Tongue (tissue), 1 donor: ENCODE measurements at regions not wholly inside any gene's neighbourhood (a gene's known extent, or its start where the extent isn't known, plus 50 kb on each side); places are given as distances from the start of the nearest gene placed in this dataset.
"Not testable (repeated sequence)": the region's sequence is repeated elsewhere in the genome, so short reads cannot be mapped to it uniquely, and the experiment has no call there.

Experiments used
- DNase-seq: peaks from one replicate; pipeline ENCODE4 v3.0.0-alpha.2; 2015

GRCh38 chr10:131818510-131819234, 82.1 kb upstream of the PPP2R2D start:
- DNase-seq = no peak

- no peak for DNase-seq
Observed at GRCh38 chr10:131819241-131820072, 81.4 kb upstream of the PPP2R2D start.

- no peak for DNase-seq
Observed at GRCh38 chr10:131820626-131821025, 80.2 kb upstream of the PPP2R2D start.

DNA sequence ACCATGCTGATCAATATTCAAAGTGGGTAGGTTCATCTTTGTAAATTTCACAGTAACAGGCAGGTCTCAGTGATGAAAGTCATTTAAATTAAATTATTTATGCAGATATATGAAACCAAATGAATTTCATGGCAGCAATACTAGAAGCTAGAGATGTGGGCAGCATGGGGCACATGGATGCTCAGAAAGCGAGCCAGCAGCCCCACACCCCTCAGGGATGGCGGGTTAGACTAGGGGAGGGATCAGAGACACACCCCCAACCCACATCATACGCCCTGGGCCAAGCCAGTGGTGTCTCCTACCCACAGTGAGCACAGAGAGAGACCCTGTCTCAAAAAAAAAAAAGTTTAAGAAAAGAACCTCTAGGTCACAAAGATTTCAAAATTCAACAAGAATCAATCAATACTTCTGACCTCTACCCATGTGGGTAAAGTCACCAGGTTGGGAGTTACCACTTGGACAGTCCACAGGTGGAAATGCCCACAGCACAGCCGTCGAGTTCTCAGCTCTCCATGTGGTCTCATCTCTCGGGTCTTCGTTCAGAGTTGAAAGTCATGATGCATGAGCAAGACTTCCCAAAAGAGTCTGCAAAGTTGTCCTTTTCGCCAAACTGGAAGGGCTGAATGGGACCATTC, 79.3 kb upstream of the PPP2R2D start:
- no peak for DNase-seq

DNA sequence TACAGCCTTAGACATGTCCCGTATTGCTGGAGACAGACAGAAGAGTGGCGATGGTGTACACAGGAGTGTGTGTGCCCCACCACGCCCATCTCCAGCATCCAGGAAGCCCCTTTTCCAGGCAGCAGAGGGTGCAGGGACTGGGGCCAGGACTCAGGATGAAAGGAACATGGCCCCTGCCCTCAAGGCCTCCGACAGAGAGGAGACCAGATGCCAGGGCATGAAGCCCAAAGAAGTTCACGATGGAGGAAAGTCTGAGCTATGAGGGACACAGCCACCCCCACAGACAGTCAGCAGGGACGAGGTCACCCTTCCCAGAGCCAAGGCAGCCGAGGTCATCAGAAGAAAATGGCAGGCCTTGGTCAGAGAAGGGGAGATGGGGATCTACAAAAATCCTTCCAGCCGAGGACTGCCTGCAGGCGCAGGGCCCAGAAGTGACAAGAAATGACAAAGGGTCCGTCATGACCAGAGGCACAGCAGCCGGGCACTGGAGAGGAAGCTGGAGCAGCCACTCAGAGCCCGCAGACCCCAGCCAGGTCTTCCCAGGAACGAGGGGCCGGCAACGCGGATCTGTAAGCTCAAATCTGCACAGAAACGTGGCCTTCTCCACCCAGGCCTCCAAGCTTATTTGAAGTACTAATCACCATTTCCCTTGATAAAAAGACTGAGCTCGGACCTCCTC, 78.7 kb upstream of the PPP2R2D start:
- DNase-seq = no peak

- no peak for DNase-seq
Observed at GRCh38 chr10:131822692-131823245, 78.0 kb upstream of the PPP2R2D start.

GRCh38 chr10:131823601-131824099, 77.2 kb upstream of the PPP2R2D start:
- DNase-seq = not testable (repeated sequence)

DNA sequence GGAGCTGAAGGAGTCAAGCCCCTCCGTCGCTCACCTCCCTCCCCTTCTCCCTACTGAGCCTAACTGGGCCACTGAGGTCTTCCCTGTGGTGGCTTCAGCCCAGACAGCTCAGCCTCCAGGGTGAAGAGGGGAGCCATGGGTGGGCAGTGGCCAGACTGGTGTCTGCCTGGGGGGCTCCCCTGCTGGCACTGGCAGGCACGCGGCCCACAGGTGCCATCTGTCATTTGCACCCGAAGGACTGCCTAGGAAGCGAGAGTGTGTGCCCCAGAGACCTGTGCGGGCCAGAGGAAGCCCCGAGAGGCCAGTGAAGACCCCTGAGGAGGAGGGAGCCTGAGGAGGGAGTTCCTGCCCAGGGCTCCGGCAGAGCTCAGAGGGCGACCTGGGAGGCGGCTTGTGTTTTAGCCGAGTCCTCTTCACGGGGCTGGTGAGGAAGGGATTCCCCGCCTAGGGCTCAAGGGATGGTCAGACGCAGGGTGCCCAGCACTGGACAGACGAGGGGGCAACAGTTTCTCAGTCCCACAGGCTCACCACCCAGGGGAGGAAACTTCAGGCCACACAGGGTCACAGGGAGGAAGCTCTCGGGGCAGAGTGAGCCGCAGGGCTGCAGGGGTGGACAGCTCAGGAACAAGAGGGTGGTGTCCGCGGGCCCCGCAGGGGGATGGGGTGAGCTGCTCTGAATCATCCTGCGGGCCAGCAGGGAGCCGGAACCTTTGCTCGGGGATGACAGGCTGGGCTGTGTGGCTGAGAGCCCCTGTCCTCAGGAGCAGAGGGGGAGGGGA, 76.2 kb upstream of the PPP2R2D start:
- DNase-seq = no peak

- peak; percentile 39 for DNase-seq
Observed at GRCh38 chr10:131825150-131825848, 75.5 kb upstream of the PPP2R2D start.

GRCh38 chr10:131825960-131826650, 74.7 kb upstream of the PPP2R2D start:
- no peak for DNase-seq

DNA sequence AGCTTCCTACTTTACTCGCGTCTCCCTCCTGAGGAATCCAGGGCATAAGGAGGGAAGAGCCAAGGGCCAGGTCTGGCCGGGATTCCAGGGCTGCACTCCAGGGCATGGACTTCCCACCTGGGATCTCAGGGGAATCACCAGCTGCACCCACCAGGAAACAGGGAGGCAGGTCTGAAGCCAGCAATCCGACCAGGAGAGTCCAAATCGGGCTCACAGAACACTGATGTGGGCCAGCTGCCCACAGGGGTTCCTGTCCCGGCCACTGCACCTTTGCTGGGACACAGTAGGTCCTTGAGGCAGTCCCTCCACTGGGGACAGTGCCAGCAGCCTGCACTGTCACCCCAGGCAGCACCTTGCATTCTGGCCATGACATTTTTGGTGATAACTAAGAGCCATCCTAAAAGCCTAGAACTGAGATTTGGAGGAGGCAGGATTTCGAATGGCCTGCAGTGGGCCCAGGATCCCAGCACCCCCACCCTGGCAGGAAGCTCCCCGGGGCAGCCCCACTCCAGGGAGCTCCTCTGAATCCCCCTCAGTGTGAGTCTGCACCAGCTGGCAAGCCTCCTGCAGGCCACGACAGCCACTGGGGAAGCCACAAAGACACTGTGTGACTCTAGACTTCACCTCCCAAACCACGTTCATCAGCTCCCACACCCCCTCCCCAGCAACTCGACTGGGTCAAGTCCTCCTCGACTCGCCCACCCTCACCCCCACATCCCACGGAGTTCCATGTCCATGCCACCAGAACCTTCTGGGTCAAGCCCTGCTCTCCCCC, 71.5 kb upstream of the PPP2R2D start:
- no peak for DNase-seq

GRCh38 chr10:131830446-131831130, 70.2 kb upstream of the PPP2R2D start:
- DNase-seq = no peak

DNA sequence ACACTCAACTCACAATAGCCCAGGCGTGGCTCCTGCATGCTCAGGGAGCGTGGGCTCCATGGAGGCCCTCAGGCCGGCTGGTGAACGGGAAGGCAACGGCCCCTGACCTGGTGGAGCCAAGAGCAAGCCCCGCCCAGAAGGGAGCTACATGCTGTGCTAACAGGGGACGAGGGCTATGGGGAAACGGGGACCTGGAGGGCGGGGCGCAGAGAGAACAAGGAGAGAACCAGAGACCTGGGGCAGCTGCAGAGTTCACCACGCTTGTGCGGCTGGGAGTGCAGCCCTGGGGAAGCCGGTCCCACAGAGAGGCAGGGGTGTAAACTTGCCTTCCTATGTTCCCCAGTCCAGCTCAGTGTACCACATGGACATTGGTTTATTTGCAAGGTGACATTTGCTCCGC, 69.2 kb upstream of the PPP2R2D start:
- DNase-seq = no peak

DNA sequence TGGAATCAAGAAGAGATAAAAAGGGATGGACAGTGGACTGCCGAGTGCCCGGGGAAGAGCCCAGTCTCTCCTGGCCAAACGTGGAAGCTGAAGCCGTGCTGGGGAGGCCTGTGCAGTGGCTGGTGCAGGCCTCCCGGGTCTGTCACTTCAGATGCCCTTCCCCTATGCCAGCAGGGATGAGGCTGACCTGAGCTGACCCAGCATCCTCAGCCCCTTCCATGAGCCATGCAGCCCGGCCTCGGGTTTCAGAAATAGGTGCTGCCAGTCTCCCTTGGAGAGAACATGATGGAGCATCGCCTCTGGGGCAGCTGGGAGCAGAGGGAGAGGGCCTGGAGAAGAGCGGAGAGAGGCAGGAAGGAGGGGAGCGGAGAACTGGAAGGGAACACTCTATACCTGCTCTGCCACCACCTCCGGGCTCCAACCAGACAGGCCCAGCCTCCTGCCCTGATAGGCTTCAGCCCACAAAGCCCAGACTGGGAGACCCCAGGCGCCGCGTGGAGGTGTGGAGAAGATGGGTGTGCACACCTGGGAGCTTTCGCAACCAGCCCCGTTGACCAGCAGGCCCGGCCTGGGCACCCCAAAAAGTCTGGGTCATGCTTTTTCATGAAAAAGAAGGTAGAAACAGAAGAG, 68.6 kb upstream of the PPP2R2D start:
- no peak for DNase-seq

DNA sequence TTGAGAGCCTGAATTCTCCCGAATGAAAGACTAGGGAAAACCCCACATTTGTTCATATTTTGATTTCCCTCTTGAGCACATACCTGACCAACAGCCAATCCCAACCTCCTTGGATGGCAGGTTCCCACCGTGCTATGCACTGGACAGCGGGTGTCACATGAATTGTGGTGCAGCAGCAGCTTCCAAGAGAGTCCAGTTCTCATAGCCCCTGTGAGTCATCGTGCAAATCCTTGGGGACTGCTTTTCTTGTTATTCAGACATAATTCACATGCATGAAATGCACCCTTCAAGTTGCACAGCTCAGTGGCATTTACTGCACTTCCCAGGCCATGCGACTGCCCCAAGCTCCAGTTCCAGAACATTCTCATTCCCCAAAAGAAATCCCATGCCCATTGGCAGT, 67.8 kb upstream of the PPP2R2D start:
- DNase-seq = no peak

GRCh38 chr10:131833446-131834080, 67.2 kb upstream of the PPP2R2D start:
- no peak for DNase-seq

- no peak for DNase-seq
Observed at GRCh38 chr10:131834152-131834810, 66.5 kb upstream of the PPP2R2D start.
